Suprapubic skin (tissue), 4 donors: ENCODE measurements at regions not wholly inside any gene's neighbourhood (a gene's known extent, or its start where the extent isn't known, plus 50 kb on each side); places are given as distances from the start of the nearest gene placed in this dataset.

Experiments used
- DNase-seq, 2 donors: peaks; one replicate each; pipeline ENCODE4 v3.0.0-alpha.2; 2019; ENCODE audit warnings: low spot score in 2 of 2
- H3K27ac ChIP-seq: fragments of 200-600 bp; sonication (generic); one replicate; pipeline ENCODE4 v1.5.1; 2019
- H3K27me3 ChIP-seq: fragments of 200-600 bp; sonication (generic); one replicate; pipeline ENCODE4 v1.5.1; 2019
- H3K36me3 ChIP-seq: fragments of 200-600 bp; sonication (generic); one replicate; pipeline ENCODE4 v1.5.1; 2019
- H3K4me1 ChIP-seq: fragments of 200-600 bp; sonication (generic); one replicate; pipeline ENCODE4 v1.5.1; 2019
- H3K4me3 ChIP-seq: fragments of 200-600 bp; sonication (generic); one replicate; pipeline ENCODE4 v1.5.1; 2019; ENCODE audit warnings: mild to moderate bottlenecking
- H3K9me3 ChIP-seq: fragments of 200-600 bp; sonication (generic); one replicate; pipeline ENCODE4 v1.5.1; 2019
- CTCF ChIP-seq, 2 donors: fragments of 200-600 bp in 1 of 2; fragments of 450-650 bp in 1 of 2; sonication (generic) in 1 of 2; IDR thresholded peaks; one replicate each; pipeline ENCODE4 v1.5.1; 2016 to 2019; ENCODE audit warnings: antibody characterized with exemption in 2 of 2, mild to moderate bottlenecking in 1 of 2, moderate library complexity in 1 of 2
- EP300 ChIP-seq: sonication (generic); formaldehyde crosslinking; IDR thresholded peaks from one replicate; pipeline ENCODE4 v1.6.1; 2017; ENCODE audit warnings: antibody characterized with exemption
- POLR2A ChIP-seq, 2 donors: fragments of 450-650 bp; IDR thresholded peaks; one replicate each; pipeline ENCODE4 v1.6.1; 2017; ENCODE audit warnings: antibody characterized with exemption in 2 of 2, mild to moderate bottlenecking in 2 of 2, moderate library complexity in 2 of 2
- POLR2AphosphoS5 ChIP-seq, 3 donors: sonication (generic); formaldehyde crosslinking; IDR thresholded peaks; one replicate each; pipeline ENCODE4 v1.6.1; 2017; ENCODE audit warnings: antibody characterized with exemption in 3 of 3
- WGBS: methylation state at CpG from one replicate; pipeline ENCODE4 v1.1.5; 2018; 5-methylcytosine and 5-hydroxymethylcytosine counted together

- Histone ChIP-seq H3K4me1 (peaks cover 3% of the 10 kb centered on the region), H3K27me3 (no peaks in the 10 kb centered on the region), H3K36me3 (no peaks in the 10 kb centered on the region), H3K4me3 (no peak overlapping the region), H3K9me3 (no peaks in the 10 kb centered on the region), H3K27ac (no peak overlapping the region)
- TF ChIP-seq CTCF (IDR thresholded peaks at IDR 0.05) (no peak), POLR2AphosphoS5 (IDR thresholded peaks at IDR 0.05) (no peak), POLR2A (IDR thresholded peaks at IDR 0.05) (no peak), EP300 (no peak)
- DNase-seq: no peak
These were observed 170.8 kb downstream of the ETAA1 start for GRCh38 chr2:67567886-67568285.

DNA sequence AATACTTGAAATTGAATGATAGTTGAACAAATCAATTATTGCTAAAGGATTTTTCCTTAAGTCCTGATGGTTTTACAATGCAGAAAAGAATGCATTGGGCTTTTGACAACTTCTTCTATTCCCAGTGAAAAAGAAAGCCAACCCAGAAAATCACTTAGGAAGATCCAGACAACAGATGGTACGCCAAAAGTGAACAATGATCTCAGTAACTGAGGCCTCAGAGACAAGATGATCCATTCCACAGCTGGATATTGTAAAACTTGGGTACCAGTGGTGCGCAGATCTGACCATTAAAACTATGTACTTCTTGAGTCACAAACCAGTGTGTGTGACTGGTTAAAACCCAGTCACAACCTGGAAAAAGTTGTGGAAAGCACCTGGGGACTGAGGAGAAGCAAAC is 173.5 kb downstream of the ETAA1 start:
- no peak for DNase-seq
- Histone ChIP-seq H3K4me1 (peaks cover 7% of the 10 kb centered on the region), H3K9me3 (no peaks in the 10 kb centered on the region), H3K36me3 (no peaks in the 10 kb centered on the region), H3K4me3 (no peak overlapping the region), H3K27ac (no peak overlapping the region), H3K27me3 (no peaks in the 10 kb centered on the region)
- WGBS: 63% methylated on average over 2 of the region's 2 CpGs
- TF ChIP-seq POLR2AphosphoS5 (IDR thresholded peaks at IDR 0.05) (no peak), CTCF (IDR thresholded peaks at IDR 0.05) (no peak), POLR2A (IDR thresholded peaks at IDR 0.05) (no peak), EP300 (no peak)

DNA sequence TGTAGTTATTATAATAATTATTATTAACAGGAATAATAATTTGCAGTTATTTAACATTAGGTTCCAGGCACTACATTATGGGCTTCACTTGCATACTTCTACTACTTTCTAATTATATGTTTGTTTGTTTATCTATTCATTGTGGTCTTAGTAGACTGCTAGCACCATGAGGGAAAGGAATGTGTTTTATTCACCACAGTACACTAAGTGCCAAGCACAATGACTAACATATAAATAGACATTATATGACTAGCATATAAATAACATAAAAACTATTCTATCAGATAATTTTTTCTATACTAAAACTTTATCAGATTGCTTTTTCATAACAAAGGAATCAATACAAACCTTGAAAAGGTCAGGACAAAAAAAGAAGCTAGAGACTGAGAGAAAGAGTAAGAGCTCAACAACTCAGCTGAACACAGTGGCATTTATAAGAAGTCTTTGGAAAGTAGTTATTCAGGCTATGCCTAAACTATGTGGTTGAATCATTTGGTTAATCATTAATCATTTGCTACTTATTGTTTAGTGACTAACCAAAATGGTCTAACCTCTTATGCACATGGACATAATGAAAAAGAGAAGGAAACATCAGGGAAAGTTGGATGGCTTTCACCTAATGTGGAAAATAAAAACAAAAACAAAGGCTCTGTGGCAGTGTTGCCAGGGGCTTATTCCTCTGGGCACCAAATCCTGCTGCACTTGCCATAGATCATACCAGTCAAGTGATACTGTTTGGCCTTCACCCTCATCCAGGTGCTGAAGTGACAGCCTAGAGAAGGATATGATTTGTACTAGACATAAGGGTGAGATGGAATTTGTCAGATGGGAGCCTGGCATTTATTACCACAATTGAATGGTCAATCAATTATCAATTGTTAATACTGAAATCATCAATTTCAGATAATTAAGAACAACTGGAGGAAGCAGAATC is 174.9 kb downstream of the ETAA1 start:
- DNase-seq: no peak
- H3K9me3 ChIP-seq: no peaks in the 10 kb centered on the region
- H3K36me3 ChIP-seq: no peaks in the 10 kb centered on the region
- H3K27me3 ChIP-seq: no peaks in the 10 kb centered on the region
- TF ChIP-seq CTCF (IDR thresholded peaks at IDR 0.05) (no peak), EP300 (no peak), POLR2A (IDR thresholded peaks at IDR 0.05) (no peak), POLR2AphosphoS5 (IDR thresholded peaks at IDR 0.05) (no peak)
- no peak overlapping the region for H3K27ac ChIP-seq
- H3K4me1 ChIP-seq: peaks cover 7% of the 10 kb centered on the region
- H3K4me3 ChIP-seq: no peak overlapping the region

- TF ChIP-seq EP300 (no peak), CTCF (IDR thresholded peaks at IDR 0.05) (no peak), POLR2A (IDR thresholded peaks at IDR 0.05) (no peak), POLR2AphosphoS5 (IDR thresholded peaks at IDR 0.05) (no peak)
- H3K9me3 ChIP-seq: no peaks in the 10 kb centered on the region
- 38% methylated on average over 3 of the region's 3 CpGs for WGBS
- H3K4me1 ChIP-seq: peaks cover 7% of the 10 kb centered on the region
- no peak overlapping the region for H3K27ac ChIP-seq
- H3K4me3 ChIP-seq: no peak overlapping the region
- DNase-seq: no peak
- no peaks in the 10 kb centered on the region for H3K36me3 ChIP-seq
- H3K27me3 ChIP-seq: no peaks in the 10 kb centered on the region
These were observed 175.7 kb downstream of the ETAA1 start for GRCh38 chr2:67572721-67573435.

DNA sequence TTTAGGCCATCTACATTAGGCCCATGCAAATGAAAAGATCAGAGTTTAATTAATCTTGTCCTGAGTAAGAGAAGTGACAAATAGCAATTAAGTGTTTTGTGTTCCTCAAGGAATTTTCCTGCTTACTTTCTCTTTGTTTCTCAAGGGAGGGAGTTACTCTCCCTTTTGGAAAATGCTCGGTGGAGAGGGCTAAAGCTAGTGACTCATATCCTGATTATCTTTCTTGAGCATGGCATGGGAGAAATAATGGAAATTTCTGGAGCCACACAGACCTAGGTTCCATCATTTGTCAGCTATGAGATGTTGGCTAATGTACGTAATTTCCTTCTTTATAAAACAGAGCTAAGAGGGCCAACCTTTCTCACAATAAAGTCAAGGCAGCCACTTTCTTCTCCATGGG is 177.1 kb downstream of the ETAA1 start:
- Histone ChIP-seq H3K27me3 (no peaks in the 10 kb centered on the region), H3K9me3 (no peaks in the 10 kb centered on the region), H3K27ac (no peak overlapping the region), H3K4me1 (peaks cover 7% of the 10 kb centered on the region), H3K36me3 (no peaks in the 10 kb centered on the region), H3K4me3 (no peak overlapping the region)
- no peak for TF ChIP-seq CTCF (IDR thresholded peaks at IDR 0.05)
- no peak for TF ChIP-seq EP300
- no peak for TF ChIP-seq POLR2AphosphoS5 (IDR thresholded peaks at IDR 0.05)
- no peak for TF ChIP-seq POLR2A (IDR thresholded peaks at IDR 0.05)
- DNase-seq: no peak
- 81% methylated on average over 2 of the region's 2 CpGs for WGBS
